NCI-H1105 treated with DMSO at 0.1 percent for 48 hours (cell line): ENCODE measurements at regions not wholly inside any gene's neighbourhood (a gene's known extent, or its start where the extent isn't known, plus 50 kb on each side); places are given as distances from the start of the nearest gene placed in this dataset.

Experiments
- DNase-seq: peaks from one replicate; lab custom pipeline; 2025; lab: John Stamatoyannopoulos, UW

DNA sequence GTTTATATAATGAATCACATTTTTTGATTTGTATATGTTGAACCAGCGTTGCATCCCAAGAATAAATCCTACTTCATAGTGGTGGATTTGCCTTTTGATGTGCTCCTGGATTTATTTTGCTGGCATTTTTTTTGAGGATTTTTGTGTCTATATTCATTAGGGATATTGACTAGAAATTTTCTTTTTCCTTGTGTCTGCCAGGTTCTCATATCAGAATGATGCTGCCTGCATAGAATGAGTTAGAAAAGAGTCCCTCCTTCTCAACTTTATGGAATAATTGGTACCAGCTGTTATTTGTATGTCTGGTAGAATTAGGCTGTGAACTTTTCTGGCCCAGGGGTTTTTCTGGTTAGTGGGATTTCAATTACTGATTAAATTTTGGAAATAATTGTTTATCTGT lies 457.4 kb upstream of the DSEL start:
- no peak for DNase-seq

DNA sequence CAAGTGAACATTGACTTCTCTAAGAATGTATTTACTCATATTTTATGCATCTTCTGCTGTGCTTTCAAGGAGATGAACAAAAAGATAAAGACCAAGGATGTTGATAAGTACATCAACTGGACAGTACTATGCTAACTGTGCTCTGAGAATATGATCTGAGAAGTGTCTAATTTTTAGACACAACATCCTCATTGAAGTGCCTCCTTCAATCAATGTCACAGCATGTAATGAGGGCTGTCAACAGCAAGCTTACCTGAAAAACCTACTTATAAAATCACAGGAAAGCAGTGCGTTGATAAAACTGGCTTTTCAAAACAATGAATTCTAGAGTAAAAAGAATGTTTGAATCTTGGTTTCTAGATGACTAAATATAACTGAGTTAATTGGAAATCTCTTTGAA lies 452.9 kb upstream of the DSEL start:
- DNase-seq, result no peak

DNA sequence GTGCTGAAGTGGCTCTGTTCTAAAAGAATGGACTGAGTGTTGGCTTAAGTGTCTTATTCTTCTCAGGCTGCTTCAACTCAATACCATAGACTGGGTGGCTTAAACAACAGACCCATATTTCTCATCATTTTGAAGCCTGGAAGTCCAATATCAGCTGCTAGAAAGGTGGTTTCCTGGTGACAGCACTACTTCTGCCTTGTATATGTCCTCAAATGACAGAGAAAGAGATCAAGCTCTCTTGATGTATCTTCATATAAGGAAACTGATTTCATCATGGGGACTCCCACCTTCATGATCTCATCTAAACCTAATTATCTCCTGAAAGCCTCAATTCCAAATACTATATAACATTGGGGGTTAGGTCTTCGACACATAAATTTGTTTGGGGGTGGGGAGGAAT lies 449.7 kb upstream of the DSEL start:
- peak; percentile 3 for DNase-seq

DNA sequence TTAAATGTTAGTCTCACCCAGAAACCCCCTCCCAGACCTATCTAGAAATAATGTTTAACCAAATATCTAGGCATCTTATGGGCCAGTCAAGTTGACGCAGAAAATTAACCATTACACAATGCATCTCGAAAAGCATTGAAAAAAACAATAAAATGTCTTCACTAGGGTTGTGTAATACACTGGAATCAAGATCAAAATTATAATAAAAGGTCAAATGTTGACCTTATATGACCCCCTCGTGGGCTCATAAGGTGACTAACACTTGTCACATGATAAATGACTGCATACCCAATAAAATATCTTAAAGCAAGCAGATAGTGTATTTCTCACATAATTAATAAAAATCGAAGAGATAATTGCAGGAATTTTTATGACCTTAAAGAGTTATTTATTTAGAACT lies 447.9 kb upstream of the DSEL start:
- DNase-seq, result no peak

DNA sequence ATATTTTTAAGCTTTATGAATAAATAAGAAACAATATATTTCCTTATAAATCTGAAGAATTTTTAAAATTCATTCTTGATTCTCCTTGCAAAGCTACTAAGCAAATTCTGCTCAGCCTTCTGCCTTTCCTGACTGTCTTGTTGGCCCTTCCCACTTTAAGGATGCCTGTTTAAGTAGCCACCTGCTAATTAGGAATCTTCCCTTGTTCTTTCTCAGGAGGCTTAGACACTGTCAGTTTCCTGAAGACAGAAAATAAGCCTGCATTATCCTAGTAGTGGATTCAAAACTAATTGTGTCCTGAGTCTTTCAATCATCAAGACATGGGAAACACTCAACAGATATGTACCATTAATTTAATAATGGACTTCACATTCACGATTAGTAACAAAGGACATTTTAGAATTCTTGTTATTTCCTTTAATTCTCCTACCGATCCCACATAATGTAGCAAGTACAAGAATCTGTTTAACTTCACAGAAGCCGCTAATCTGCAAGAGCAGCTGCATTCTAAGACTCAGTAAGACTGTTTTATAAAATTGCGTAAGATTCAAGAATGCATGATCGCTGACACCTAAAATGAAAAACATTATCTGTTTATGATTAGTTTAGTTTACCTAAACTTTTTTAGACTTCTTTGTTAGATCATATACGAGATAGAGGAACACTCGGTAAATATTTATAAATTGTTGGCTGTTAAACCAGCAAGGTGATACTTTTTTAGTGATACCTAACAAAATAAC lies 445.4 kb upstream of the DSEL start:
- no peak for DNase-seq

DNA sequence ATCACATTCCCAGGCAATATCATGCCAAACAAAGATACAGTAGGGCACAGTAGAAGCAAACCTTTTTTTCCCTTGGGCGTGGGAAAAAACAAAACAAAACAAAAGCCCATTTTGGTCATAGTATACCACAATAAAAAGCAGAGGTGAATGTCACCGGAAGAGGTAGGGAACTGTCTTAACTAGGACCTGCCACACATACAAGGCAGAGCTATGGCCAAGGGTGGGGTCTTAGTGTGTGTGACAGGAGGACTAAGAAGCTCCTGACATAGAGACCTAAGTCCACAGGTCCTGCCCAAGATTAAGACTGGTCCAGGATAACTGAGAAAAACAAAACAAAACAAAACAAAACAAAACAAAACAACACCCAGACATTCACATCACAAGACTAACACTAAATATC lies 441.2 kb upstream of the DSEL start:
- no peak for DNase-seq

DNA sequence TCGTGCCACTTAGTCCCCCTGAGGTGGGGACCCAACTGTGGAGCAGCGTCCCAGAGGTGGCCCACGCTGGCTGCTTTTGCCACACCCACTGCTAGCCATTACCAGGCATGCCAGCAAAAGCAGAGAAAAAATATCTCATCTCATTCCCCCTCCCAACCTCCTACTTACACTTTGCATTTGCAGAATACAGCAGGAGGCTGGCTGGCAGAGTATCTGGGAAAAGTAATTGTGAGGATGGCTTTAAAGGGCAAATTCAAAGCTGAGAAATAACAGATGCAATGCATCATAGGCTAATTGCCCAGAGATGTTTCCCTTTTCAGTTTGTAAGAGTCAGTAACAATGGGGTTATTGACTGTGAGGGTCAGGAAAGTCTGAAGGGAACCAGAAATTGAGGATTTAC lies 438.1 kb upstream of the DSEL start:
- DNase-seq, result no peak

DNA sequence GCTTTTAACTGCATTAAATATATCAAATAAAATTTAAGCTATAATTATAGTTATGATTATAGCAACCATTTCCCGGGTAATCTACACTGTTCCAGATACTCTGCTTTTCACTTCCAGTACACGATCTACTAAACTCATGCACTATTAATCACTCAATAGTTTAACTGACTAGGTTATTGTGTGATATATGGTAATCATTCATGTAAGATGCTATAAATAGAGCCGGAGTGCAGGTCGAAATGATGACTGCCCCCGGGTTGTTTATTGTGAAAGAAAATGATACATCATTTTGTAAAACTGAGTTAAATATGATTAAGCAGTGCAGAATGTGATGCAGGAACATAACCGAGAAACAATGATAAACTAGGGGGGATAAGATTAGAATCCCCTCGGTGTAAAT lies 434.6 kb upstream of the DSEL start:
- DNase-seq, result no peak

DNA sequence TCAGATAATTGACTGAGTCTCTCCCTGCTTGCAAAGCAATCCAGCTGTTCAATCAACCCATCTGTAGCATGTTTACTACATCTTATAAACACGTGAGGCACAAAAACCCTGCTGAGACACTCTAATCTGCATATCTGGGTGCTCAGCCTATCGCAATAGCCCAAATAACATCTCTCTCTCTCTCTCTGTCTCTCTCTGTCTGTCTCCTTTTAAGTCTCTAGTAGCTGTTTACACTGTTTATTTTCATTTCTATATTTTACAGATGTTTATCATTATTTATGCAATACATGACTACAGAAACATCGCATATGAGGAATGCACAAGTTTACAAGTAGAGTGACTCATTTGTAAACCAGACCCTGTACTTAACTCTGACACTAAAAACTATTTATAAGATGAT lies 422.1 kb upstream of the DSEL start:
- no peak for DNase-seq

DNA sequence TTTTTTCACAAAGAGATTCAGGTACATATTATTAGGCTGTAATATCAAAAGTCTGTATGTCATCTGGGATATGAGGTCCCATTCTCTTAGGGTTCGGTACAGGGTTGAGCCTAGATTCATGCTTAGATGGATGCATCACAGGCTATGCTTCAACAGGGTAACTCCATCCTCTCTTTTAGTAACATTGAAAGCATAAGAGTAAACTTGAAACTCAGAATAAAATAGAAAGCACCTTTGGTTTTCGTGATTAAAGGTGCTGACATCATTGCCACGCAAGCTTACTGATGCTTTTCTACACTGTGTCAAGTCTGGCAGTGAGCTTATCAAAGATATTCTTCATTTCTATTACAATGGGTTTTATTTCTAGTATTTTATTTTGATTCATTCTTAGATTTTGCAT lies 419.1 kb upstream of the DSEL start:
- no peak for DNase-seq

DNA sequence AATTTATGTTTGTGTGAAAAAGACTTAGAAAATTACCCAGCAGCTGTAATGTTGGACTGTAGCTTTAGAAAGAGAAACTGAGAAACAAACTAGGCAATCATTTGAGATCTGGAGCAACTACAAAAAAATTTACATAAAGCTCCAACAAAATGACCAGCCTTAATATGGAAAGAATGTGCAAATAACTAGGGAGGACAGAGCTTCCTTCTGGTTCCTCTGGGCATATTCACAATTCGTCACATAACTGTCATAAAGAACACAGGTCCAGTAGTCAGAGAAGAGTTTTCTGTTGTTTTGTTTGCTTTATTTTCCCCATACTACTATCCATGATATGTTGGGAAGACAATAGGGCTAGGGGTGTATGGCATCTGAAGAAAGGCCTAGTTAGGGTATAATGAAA lies 416.8 kb upstream of the DSEL start:
- no peak for DNase-seq

DNA sequence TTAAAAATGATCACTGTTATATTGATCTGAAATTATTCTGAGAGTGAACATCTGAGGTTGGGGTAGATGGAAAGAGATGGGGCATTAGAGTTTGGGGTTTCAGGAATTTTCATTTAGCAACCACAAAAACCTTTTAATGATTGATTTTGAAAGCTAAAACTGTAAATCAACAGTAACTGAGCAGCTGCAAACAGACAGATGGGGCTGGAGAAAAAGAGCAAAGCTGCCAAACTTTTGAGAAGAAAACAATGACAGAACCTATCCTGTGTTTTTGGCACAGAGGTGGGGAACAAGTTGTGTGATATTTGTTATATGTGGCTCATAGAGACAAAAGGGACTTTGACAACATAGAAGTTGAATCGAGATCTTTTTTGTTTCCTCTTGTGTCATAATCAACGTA lies 415.8 kb upstream of the DSEL start:
- DNase-seq, result peak; percentile 44

DNA sequence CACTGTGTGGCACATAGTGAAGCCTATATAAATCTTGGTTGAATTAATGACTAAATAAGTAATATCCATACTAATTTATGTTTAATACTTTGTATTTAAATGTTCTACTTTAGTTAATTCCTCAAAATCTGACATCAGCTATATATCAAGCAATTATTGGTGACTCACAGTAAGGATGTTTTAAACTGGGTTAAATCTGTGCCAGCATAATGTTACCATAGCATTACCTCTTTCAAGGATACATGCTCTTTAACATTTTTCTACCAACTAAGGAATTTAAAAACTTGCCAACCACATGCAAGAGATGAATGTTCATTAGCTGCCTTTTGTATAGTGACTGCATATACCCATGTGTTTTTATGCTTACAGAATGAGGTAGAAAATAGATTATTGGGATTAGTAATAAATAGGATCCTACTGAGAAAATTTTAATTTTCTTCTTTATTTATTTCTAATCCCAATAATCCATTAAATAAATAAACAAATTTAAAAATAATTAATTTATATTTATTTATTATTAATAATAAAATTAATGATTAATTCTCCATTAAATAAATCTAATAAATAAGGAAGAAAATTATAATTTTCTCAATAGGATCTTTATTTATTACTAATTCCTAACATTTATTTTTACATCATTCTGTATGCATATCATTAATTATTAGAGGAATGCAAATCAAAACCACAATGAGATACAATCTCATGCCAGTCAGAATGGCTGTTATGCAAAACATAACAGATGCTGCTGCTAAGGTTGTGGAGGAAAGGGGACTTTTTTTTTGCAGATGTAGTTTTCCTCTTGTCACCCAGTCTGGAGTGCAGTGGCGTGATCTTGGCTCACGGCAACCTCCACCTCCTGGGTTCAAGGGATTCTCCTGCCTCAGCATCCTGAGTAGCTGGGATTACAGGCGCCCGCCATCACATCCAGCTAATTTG lies 410.7 kb upstream of the DSEL start:
- DNase-seq, result no peak

DNA sequence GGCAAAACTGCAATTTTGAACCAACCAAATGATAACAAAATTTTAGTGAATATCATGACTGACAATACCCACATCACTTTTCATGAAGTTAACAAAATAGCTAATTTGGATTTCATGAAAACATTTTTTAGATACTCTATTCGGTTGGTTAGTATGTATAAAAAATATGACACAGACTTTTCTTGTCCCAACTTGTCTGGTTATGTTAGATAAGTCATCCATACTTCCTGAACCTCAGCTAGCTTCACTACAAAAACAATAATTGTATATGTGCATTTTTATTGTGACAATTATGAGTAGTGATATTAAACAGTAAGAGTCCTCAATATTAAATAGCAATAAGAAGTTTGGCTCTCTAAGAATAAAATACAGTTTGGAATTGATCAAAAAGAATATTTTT lies 408.1 kb upstream of the DSEL start:
- DNase-seq, result no peak

DNA sequence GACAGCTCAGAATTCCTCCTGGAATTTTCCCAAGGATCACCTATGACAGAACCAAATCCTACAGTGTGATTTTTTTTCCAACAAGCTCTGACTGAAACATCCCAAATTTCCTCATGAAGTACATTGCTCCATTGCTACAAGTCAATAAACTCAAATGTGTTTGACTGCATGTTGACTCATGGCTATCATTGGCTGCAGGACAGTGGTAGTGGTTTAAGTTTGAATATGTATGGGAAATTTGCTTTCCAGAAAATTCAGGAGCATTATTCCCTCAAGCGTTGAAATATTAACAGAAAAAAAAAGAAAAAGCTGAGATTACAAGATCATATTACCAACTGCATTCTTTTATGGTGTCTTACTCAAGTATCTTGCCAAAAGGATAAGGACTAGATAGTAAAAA lies 402.8 kb upstream of the DSEL start:
- no peak for DNase-seq

DNA sequence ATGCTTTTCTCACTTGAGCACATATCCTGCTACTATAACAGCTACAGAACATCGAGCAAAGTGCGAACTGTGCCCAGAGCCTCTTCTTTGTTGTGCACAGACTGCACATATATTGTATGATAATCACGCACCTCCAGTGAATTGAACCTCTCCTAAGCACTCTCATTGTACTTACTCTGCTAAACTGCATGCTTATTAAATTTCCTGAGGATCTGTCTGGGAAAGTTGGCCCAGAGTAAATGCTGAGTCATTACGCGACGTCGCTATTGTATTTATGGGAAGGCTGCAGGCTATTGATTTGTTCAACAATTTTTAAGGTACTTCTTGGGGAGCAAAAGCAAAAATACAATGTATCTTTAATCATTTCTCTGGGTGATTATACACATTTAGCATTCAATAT lies 399.6 kb upstream of the DSEL start:
- DNase-seq, result peak; percentile 21

DNA sequence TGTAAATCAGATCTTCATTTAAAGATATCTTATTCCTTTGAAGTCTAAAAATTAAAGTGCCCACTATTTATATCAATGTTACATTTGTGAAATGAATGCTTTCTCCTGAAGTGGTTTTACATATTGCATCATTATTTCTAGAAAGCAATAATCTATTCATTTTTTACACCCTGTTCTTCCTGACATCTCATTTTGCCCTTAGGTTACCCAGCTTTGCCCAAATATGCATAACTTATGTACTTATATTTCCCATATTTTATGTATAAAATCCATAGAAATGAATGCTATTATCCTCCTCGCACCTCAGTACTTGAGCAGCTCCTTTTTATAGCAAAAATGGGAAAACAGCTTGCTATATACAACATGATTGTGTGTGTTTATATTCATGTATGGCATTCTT lies 396.5 kb upstream of the DSEL start:
- no peak for DNase-seq

DNA sequence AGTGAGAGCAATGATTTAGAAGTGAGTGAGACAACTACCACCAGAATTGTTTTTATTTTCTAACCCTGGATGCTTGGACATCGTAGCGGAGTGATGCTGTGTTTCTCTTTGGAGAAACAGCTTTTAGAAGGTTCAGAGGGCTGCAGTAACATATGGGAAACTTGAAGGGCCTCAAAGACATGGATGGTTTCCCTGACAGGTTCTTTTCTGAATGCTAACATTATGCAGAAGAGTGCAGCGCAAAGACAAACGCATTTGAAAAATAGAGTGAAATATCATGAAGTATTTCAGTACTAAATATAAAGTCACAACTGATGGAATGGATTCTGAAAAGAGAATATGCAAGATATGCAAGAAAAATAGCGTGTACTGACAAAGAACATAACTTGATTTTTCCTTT lies 385.1 kb upstream of the DSEL start:
- DNase-seq, result no peak

DNA sequence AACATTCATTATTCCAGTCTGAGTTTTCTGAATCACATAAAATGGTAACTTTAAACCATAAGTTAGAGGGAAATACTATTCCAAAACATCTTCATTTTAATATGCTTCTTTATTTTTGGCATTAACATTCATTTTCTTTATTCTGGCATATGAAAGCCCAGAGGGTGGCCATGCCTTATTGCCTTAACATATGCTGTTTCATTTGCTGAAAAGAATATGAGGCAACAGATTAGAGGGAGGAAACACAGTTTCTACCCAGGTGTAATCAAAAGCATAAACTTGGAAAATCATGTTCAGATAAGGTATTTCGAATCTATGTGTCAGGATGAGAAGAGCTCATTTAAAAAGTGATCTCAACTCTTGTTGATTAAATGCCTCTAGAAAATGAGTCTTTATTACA lies 379.9 kb upstream of the DSEL start:
- DNase-seq, result no peak

DNA sequence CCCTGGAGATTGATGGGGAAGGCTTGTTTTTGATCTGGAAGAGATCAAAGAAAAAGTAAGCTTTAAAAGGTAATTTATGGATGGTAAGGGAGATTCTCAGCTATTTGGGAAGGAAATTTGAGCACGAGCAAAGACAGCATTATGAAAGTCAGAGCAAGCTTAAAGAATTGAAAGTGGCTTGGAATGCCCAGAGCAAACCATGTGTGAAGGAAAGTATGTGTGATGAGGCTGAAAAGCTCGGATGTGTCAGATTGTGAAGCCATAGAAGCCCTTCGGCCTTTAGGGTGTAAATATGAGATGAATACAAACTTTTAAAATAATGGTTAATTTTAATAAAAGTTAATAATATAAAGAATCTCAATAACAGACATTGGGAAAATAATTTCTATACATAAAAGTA lies 377.4 kb upstream of the DSEL start:
- no peak for DNase-seq

DNA sequence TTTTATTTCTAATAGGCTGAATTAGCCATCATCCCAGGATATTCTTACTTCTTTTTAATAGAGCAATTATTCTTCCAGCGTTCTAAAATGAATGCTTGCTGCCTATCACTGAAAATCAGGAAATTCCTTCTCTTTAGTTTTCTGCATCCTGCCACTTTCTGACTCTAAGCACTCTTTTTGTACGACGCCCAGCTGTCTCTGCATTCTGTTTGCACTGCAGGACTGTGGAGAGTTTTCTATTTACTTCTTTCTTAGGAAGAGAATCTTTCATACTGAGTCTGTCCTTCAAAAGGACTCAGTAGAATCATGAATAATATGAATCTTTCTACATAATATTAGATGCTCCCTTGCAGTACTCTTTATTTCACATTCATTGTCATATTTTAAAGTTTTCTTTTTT lies 360.4 kb upstream of the DSEL start:
- DNase-seq, result no peak

DNA sequence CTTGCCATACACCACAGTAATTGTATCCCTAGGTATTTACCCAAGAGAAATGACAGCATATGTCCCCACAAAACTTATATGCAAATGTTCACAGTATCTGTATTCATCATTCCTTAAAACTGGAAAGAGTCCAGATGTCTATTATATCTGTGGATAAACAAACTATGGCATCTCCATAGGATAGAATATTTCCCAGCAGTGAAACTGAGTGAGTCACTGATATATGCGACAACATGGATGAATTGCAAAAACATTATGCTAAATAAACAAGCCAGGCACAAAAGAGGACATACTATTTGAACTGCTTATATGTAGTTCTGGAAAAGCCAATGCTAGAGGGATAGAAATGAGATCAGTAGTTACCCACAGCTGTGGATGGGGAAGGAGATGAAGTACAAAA lies 359.4 kb upstream of the DSEL start:
- DNase-seq, result peak; percentile 13

DNA sequence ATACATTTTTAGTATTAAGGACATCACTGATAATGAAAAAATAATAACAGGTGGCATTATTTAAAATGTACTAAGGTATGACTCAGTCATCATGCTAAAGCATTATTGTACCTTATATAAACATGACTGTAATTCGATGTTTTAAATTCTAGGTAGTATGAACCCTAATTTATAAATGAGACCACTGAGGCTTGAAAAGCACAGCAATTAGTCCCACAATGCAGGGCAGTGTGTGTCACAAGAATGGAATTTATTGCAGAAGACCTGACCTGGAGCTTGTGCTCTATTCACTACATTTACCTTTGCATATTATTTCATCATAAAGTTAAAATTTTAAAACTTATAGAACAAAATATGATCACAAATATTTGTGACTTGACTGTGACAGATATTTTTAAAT lies 358.5 kb upstream of the DSEL start:
- no peak for DNase-seq

DNA sequence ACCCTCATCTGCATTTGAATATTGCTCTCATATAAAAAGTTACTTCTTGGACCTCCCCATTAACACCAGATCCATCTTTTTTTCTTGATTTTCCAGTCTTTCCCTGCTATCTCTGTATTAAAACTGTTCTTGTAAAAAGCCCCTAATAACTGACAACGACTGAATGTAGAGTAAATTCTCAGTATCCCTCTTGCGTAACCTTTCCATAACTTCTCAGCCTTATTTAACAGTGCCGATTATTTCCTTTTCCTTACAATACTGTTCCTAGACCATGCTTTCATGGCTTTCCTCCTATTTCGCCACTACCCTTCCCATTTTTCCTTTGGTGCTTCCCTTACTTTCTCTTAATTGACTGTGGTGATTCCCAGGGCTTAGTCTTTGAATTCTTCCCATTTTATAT lies 348.9 kb upstream of the DSEL start:
- DNase-seq, result no peak
